GM18517 (cell line): ENCODE measurements at regions not wholly inside any gene's neighbourhood (a gene's known extent, or its start where the extent isn't known, plus 50 kb on each side); places are given as distances from the start of the nearest gene placed in this dataset.
A peak's percentile ranks its signal among the peaks of the same experiment; 100 is the strongest.

Experiments
- ATAC-seq: cut with Tn5 transposase; IDR thresholded peaks from one replicate; pipeline ENCODE4 v1.9.1; 2021; ENCODE audit warnings: mild to moderate bottlenecking, moderate library complexity; ENCODE audit not compliant: unreplicated experiment

GRCh38 chr7:41910940-41911600 is 208.2 kb upstream of the INHBA start:
- ATAC-seq: no peak

DNA sequence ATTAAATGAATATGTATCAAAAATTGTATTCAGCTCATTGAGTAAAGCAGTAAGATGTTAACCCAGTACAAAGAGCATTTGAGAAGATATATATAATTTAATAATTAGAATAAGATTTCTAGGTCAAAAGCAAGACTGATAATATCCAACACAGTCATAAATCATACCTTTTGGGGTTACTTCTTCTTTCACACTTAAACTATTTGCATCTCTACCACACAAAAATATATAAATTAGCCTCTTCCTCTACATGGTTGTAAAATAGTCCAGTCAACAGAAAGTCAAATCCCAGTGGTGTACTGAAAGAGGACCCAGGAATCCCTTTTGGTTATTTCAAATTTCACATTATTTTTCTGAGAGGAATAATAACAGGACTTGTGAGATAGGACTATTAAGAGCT is 204.6 kb upstream of the INHBA start:
- no peak for ATAC-seq

GRCh38 chr7:41900532-41900931 is 197.6 kb upstream of the INHBA start:
- ATAC-seq: no peak

- no peak for ATAC-seq
Observed at GRCh38 chr7:41899823-41900433, 197.0 kb upstream of the INHBA start.

- ATAC-seq: no peak
Observed at GRCh38 chr7:41893656-41894055, 190.8 kb upstream of the INHBA start.

GRCh38 chr7:41892356-41893100 is 189.6 kb upstream of the INHBA start:
- no peak for ATAC-seq

DNA sequence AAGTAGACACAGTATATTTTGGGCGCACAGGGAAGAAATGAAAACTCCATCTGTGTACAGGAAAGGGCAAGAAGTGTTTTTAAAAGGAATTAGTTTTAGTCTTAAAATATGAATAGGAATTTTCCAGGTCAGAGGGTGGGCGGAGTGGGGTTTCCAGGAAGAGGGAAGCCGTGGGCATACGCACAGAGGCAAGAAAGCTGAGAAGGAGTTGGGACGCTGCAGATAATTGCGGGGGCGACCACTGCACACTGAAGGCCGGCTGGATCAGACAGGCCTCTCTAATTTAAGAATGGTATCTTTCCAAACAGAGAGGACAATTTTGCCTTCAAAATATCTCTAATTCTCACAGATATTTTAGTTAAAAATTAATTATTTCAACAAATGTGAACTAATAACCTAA is 189.1 kb upstream of the INHBA start:
- no peak for ATAC-seq

GRCh38 chr7:41890631-41891274 is 187.9 kb upstream of the INHBA start:
- no peak for ATAC-seq

- no peak for ATAC-seq
Observed at GRCh38 chr7:41889472-41889871, 186.6 kb upstream of the INHBA start.

DNA sequence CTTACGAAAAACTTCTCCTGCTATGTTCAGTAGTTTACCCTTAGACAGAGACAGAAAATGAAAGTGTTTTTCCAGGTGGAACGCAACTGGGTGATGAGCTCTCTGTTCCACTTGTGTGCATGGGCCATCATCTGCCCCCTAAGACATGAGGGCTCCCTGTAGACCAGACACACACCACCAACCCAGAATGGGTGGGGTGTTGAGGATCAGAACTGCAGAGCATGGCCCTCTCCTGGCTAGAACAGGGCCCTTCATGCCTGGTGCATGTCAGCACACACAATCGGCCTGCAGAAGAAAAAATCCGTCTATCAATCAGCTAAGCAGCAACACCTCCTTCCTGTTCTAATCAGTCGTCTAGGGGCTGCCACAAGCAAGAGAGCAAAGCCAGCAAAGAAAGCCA is 186.2 kb upstream of the INHBA start:
- ATAC-seq: peak; percentile 34

GRCh38 chr7:41887416-41887815 is 184.5 kb upstream of the INHBA start:
- no peak for ATAC-seq

DNA sequence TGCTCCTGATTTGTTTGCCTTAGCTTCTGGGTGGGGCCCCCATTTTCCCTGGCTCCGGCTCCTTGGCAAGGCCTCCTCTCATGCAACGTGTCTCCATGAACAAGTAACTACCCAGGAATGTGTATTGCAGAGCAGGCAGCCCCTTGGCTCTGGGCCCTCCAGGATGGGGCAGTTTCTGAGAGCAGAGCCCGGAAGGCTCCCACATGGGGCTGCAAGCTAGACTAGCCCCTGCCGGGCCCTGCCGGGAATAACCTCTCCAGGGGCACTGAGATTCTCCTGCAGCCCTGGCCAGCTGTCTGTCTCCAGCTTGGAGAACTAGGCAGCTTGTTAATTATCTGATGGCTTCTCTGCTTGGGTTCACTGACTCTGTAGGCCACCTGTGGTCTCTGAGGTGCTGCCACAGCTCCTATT is 184.0 kb upstream of the INHBA start:
- ATAC-seq: no peak

DNA sequence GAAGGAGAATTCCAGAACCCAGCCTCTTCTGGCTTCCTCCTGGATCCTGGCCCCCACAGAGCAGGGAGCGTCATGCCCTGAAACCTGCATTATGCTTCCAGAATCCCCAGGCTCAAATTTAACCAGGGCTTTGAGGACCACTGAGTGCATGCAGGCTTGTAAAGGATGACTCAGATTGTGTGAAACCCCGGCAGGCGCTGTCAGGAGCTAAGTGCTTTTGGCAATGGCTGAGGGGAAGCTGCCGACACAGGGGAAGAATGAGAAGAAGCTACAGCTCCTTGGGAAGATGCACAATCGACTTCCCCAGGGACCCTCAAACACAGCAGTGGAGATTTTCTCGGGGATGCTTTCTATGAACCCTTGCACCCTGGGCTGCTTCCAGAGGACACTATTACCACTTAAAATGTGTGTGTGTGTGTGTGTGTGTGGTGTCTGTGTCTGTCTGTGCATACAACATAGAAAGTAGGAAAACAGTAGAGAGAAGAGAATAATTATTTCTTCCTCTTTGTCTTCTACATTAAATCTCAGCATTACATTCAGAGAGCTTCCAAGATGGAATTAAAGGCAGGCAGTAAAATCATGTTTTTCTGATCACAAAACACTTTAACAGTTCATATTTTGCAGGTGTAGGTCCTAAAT is 183.5 kb upstream of the INHBA start:
- ATAC-seq: no peak

GRCh38 chr7:41885748-41886147 is 182.9 kb upstream of the INHBA start:
- ATAC-seq: no peak

GRCh38 chr7:41885078-41885477 is 182.2 kb upstream of the INHBA start:
- no peak for ATAC-seq

DNA sequence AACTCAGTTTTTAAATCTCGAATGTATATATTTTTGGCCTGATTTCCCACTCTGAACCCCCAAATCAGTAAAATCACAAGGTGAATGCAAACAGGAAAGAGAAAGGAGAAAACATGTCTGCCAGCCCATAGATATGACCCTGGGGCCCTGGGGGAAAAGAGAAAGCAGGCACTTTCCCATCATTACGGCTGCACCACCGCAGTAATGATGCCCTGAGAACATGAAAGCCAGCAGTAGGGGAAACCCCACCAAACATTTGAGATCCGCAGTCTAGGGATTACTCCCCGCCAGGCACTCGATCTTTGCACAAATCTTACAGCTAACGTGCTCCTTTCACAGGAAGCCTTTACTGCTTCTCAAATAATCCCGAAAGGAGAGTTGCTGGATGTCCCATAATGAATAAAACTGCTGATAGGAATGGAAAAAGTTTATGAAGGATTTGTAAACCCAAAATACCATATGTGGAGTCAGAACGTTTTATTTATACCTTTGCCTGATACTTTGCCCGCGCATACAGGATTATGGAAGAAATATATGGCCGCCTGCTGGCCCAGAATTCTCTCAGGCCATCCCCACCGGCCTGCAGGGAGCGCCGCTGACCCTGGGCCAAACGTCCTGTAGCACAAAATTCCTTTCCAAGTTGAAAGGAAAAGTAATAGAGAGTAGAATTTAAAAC is 180.0 kb upstream of the INHBA start:
- ATAC-seq: no peak

- no peak for ATAC-seq
Observed at GRCh38 chr7:41882256-41882655, 179.4 kb upstream of the INHBA start.

DNA sequence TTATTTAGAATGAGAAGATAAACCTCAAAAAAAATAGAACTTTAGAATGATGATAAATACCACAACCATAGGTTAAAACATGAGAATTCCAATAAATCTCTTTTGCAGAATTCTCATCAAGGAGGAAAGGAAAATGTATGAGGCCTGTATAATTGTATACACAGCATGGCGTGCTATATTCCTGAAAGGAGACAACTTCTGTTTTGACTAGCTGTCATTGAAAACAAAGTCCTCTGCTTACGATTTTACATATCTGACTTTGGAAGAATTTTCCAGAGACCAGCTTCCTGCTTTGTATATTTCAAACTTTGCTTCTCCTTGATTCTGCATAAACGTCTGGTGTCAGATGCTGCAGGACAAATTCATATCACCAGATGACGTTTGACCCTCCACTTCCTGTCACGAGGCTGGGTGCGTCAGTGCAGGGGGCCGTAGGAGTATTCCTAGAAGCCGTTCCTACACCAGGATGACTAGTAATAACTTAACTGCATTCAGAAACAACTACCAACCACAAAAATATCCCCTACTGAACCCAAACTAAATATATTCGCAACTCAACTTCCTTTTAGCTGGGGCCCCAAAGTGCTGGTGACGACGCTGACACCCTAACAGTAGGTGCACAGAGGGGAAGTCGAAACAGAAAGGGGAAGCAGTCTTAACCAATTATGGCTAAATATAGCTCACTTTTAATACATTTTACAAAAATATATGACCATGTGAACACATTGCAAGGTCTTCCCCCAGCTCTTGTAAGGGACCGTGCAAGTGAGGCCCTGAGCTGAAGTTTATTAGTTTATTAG is 178.6 kb upstream of the INHBA start:
- peak; percentile 98 for ATAC-seq

- ATAC-seq: no peak
Observed at GRCh38 chr7:41880107-41880506, 177.2 kb upstream of the INHBA start.

DNA sequence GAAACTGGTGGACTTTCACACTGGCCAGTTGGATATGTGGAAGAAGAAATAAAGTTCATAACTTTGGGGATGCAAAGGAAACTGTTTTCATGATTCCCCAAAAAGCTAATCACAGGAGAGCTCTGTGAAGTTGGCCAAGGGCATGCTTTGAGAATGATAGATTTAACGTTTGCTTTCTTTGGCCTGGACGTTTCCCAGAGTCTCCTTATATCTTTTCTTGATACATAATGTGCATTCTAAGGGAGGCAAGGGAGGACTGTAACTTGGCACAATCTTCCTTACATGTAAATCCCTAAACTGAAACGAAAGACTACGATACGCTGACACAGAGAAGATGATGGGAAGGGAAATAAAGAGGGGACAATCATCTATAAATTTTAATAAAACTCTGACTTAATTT is 176.5 kb upstream of the INHBA start:
- ATAC-seq: no peak
